Pancreas (tissue), 10 donors: ENCODE measurements at regions not wholly inside any gene's neighbourhood (a gene's known extent, or its start where the extent isn't known, plus 50 kb on each side); places are given as distances from the start of the nearest gene placed in this dataset.

Source experiments
- ATAC-seq, 4 donors: fragments of 200-7000 bp; cut with Tn5 transposase; one replicate each; pipeline versions ENCODE4 v1.8.0 to v1.9.1; 2020; ENCODE audit warnings: mild to moderate bottlenecking in 4 of 4, moderate library complexity in 4 of 4
- DNase-seq, 6 donors: peaks; one replicate each; pipeline ENCODE4 v3.0.0-alpha.2; 2020
- FAIRE-seq: peaks from 2 replicates; lab custom pipeline; 2012; peaks lifted over from hg19 to GRCh38; lab: Jason Lieb, UNC
- H3K27ac ChIP-seq, 4 donors: fragments of 200-600 bp; sonication (generic); 1 replicate in 3 of 4; 2 replicates in 1 of 4; pipeline versions ENCODE4 v1.5.0 to v1.8.0; 2020
- H3K27me3 ChIP-seq, 4 donors: fragments of 200-600 bp; one replicate each; pipeline ENCODE4 v1.8.0; 2021
- H3K36me3 ChIP-seq, 3 donors: fragments of 200-600 bp; sonication (generic) in 1 of 3; one replicate each; pipeline versions ENCODE4 v1.5.0 to v1.8.0; 2020 to 2021
- H3K4me1 ChIP-seq, 3 donors: fragments of 200-600 bp; one replicate each; pipeline ENCODE4 v1.8.0; 2021
- H3K4me3 ChIP-seq, 4 donors: fragments of 200-600 bp; sonication (generic) in 2 of 4; one replicate each; pipeline versions ENCODE4 v1.5.0 to v1.8.0; 2020 to 2021
- H3K9me3 ChIP-seq, 4 donors: fragments of 200-600 bp; one replicate each; pipeline ENCODE4 v1.8.0; 2021
- WGBS, 2 donors: extraction: QIAGEN DNeasy Blood & Tissue Kit; methylation state at CpG; one replicate each; pipeline ENCODE4 v1.1.7; 2013; 5-methylcytosine and 5-hydroxymethylcytosine counted together
- intact Hi-C, 3 donors: fragments of 100-400 bp; cut with DNase I; formaldehyde crosslinking; loops; one replicate each; pipeline versions ENCODE4 v1.11.1 to v1.14.2; 2022
- TF ChIP-seq, protein P1 (sequence below), 4 donors: fragments of 200-600 bp; sonication (generic) in 3 of 4; IDR thresholded peaks; one replicate each; pipeline versions ENCODE4 v1.5.0 to v1.8.0; 2021; ENCODE audit warnings: antibody characterized with exemption in 4 of 4
- donor health status: healthy with polysubstance abuse.
- donor health status: DM: no; HTN: no; CAD: no; lungs with moderate emphysema.
- donor health status: DM: no; HTN: no; CAD: no.
- donor health status: control.
- donor health status: control.
- donor health status: Bipolar disorder and iron deficiency.
- donor health status: DM: yes; HTN: yes; CAD: no.
- donor health status: DM: no; HTN: no; CAD: no.
- donor health status: DM: no; HTN: no; CAD: no.
- donor health status: DM: yes; HTN: yes; CAD: no.

DNA sequence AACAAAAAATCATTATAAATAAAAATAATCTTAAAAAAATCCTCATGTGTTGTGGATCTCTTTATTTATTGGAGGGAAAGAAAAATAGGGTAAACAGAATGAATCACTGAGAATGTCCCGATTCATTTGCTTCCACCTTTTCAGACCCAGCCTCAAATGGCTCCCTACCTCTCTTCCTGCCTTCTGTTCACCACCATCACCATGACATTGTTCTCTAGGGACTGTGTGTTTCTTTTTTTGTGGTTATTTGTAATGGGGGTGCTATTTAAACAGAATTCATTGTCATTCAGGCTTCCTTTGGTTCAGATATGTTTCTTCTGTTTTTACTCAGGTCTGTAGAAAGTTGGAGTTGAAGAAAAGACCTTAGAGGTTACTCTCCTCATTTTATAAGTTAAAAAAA, 198.2 kb downstream of the KIF4B start:
- intact Hi-C loops = no loop called here
- no peak overlapping the region for H3K4me3 ChIP-seq
- FAIRE-seq = no peak
- H3K4me1 ChIP-seq = no peaks in the 10 kb centered on the region
- TF ChIP-seq, protein P1, sequence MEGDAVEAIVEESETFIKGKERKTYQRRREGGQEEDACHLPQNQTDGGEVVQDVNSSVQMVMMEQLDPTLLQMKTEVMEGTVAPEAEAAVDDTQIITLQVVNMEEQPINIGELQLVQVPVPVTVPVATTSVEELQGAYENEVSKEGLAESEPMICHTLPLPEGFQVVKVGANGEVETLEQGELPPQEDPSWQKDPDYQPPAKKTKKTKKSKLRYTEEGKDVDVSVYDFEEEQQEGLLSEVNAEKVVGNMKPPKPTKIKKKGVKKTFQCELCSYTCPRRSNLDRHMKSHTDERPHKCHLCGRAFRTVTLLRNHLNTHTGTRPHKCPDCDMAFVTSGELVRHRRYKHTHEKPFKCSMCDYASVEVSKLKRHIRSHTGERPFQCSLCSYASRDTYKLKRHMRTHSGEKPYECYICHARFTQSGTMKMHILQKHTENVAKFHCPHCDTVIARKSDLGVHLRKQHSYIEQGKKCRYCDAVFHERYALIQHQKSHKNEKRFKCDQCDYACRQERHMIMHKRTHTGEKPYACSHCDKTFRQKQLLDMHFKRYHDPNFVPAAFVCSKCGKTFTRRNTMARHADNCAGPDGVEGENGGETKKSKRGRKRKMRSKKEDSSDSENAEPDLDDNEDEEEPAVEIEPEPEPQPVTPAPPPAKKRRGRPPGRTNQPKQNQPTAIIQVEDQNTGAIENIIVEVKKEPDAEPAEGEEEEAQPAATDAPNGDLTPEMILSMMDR (IDR thresholded peaks at IDR 0.05) = no peak
- H3K36me3 ChIP-seq = no peaks in the 10 kb centered on the region
- H3K27ac ChIP-seq = no peak overlapping the region
- no peaks in the 10 kb centered on the region for H3K9me3 ChIP-seq
- no peak for DNase-seq
- 49 to 67% methylated on average over 1 of the region's 1 CpG for WGBS, 2 donors
- H3K27me3 ChIP-seq = no peaks in the 10 kb centered on the region
- no peak for ATAC-seq

DNA sequence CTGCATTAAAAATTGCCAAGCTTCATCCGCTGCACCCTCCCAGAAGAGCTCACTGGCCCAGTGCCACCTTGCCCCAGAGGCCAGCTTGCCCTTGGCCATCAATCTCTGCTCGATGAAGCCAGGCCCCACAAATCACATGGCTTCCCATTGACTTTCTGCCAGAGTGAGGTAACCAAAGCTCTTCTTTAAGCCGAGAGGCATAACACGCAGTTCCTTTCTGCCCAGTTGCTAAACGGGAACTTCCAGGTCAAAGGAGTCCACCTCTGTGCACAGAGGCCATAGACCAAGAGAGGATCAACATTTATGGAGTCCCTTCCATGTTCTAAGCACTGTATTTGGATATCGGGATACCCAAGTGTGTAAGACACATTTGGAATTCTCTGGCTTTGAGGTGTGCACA, 208.8 kb downstream of the KIF4B start:
- FAIRE-seq (no peak), ATAC-seq (peak in 1 of 4 donors; percentile 23), DNase-seq (no peak)
- H3K4me1 ChIP-seq = no peaks in the 10 kb centered on the region
- H3K36me3 ChIP-seq = no peaks in the 10 kb centered on the region
- no peak overlapping the region for H3K4me3 ChIP-seq
- no peak overlapping the region for H3K27ac ChIP-seq
- no peaks in the 10 kb centered on the region for H3K27me3 ChIP-seq
- intact Hi-C loops = no loop called here
- WGBS, 2 donors = 47 to 56% methylated on average over 6 of the region's 6 CpGs
- no peaks in the 10 kb centered on the region for H3K9me3 ChIP-seq
- TF ChIP-seq, protein P1 (IDR thresholded peaks at IDR 0.05) = no peak

DNA sequence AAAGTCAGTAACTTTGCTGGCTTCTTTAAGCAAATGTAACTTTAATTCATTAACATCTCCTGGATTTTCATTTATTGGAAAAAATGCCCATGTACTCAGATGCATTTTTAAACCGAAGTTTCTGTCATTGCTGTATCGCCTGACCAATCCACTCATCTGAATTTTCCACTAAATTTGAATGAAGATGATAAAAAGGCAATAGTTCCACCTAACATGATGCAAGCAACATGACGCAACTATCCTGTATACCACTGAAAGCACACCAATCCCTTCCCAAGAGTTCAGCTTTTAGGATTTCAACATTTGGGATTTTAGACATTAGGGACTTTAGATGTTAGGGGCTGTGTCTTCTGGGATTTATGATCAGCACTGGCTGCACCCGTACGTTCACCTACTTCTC, 215.6 kb downstream of the KIF4B start:
- H3K9me3 ChIP-seq = no peaks in the 10 kb centered on the region
- DNase-seq (no peak), ATAC-seq (no peak), FAIRE-seq (no peak)
- no peak overlapping the region for H3K27ac ChIP-seq
- 56 to 69% methylated on average over 5 of the region's 5 CpGs for WGBS, 2 donors
- H3K27me3 ChIP-seq = no peaks in the 10 kb centered on the region
- H3K4me3 ChIP-seq = no peak overlapping the region
- H3K4me1 ChIP-seq = no peaks in the 10 kb centered on the region
- H3K36me3 ChIP-seq = no peaks in the 10 kb centered on the region
- TF ChIP-seq, protein P1 (IDR thresholded peaks at IDR 0.05) = no peak
- intact Hi-C loops = no loop called here

DNA sequence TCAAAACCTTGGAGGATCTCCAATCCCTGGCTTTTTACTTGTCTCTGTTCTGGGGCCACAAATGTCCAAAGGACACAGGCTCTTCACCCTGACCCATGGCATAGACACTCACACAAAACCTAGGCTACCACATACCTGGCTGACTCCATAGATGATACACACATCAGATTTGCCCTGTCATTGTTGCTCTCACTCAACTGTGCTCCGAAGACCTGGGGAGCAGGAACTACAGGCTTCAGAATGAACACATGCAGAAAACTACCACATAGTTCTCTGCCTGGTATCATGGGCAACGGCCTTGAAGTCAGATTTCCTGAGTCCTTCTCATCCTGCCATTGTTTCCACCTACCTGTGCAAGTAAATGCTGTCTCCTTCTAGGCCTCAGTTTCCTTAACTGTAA, 226.2 kb downstream of the KIF4B start:
- DNase-seq (no peak), ATAC-seq (no peak), FAIRE-seq (no peak)
- Histone ChIP-seq H3K4me3 (no peak overlapping the region), H3K9me3 (no peaks in the 10 kb centered on the region), H3K36me3 (no peaks in the 10 kb centered on the region), H3K4me1 (no peaks in the 10 kb centered on the region), H3K27me3 (no peaks in the 10 kb centered on the region), H3K27ac (no peak overlapping the region)
- TF ChIP-seq, protein P1 (IDR thresholded peaks at IDR 0.05) = no peak
- 46 to 57% methylated on average over 2 of the region's 2 CpGs for WGBS, 2 donors
- intact Hi-C loops = no loop called here

DNA sequence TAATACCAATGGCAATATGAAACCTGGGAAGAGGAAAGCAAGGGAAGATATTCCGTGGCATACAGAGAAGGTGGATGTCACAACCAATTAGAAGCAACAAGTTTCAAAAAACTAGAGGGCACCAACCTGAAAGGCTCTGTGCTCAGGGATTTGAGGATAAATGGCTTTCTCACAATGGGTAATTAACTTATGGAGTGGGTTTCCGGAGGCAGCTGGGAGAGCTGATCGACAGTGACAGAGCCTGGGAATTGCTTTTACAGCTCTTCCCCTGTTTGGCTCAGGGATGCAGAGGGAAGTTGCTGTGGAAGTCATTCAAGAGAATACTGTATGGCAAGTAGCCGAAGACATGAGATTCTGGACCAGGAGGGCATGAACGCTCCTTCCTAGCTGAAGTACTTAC, 237.0 kb downstream of the KIF4B start:
- 42 to 59% methylated on average over 5 of the region's 5 CpGs for WGBS, 2 donors
- H3K4me1 ChIP-seq = no peaks in the 10 kb centered on the region
- DNase-seq = no peak

More for the DNA sequence above, 237.0 kb downstream of the KIF4B start:
- Histone ChIP-seq H3K4me3 (no peak overlapping the region), H3K27ac (no peak overlapping the region), H3K9me3 (no peaks in the 10 kb centered on the region), H3K36me3 (no peaks in the 10 kb centered on the region), H3K27me3 (no peaks in the 10 kb centered on the region)
- TF ChIP-seq, protein P1 (IDR thresholded peaks at IDR 0.05) = no peak
- no peak for FAIRE-seq
- intact Hi-C loops = no loop called here
- no peak for ATAC-seq
